ENCODE measurements at regions not wholly inside any gene's neighbourhood (a gene's known extent, or its start where the extent isn't known, plus 50 kb on each side); places are given as distances from the start of the nearest gene placed in this dataset.

DNA sequence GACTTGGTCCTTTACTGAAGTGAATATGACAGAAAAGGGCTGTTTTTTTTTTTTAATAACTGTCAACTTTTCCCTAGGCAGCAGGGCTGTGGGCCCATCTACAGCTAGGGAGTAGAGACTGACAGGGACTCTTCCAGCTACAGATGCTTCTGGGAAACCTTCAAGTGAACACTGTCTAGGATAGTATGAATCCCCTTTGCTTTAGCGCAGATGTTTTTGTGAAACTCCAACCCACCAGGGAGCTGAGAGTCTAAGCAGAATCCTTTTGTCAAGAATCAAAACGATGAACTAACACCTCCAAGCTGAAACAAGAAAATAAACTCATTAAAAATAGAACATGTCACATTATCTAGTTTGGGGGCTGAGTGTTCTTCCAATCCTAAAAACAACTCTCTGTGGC lies 219.7 kb upstream of the FGF13 start:
- TF ChIP-seq, protein P1, sequence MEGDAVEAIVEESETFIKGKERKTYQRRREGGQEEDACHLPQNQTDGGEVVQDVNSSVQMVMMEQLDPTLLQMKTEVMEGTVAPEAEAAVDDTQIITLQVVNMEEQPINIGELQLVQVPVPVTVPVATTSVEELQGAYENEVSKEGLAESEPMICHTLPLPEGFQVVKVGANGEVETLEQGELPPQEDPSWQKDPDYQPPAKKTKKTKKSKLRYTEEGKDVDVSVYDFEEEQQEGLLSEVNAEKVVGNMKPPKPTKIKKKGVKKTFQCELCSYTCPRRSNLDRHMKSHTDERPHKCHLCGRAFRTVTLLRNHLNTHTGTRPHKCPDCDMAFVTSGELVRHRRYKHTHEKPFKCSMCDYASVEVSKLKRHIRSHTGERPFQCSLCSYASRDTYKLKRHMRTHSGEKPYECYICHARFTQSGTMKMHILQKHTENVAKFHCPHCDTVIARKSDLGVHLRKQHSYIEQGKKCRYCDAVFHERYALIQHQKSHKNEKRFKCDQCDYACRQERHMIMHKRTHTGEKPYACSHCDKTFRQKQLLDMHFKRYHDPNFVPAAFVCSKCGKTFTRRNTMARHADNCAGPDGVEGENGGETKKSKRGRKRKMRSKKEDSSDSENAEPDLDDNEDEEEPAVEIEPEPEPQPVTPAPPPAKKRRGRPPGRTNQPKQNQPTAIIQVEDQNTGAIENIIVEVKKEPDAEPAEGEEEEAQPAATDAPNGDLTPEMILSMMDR (IDR thresholded peaks at IDR 0.05): no peak
- no peak for TF ChIP-seq POLR2A (IDR thresholded peaks at IDR 0.05)
